NT2/D1 (cell line): ENCODE measurements at regions not wholly inside any gene's neighbourhood (a gene's known extent, or its start where the extent isn't known, plus 50 kb on each side); places are given as distances from the start of the nearest gene placed in this dataset.

Experiments
- SUZ12 ChIP-seq: IDR thresholded peaks from 2 replicates; pipeline ENCODE4 v1.6.1; 2011; ENCODE audit not compliant: insufficient read length, insufficient read depth; ENCODE audit errors: extremely low read depth
- YY1 ChIP-seq: IDR thresholded peaks from 2 replicates; pipeline ENCODE4 v1.6.1; 2011; ENCODE audit not compliant: insufficient read length, insufficient read depth
- ZNF274 ChIP-seq: IDR thresholded peaks from 2 replicates; pipeline ENCODE4 v1.6.1; 2011; ENCODE audit warnings: mild to moderate bottlenecking, low read depth, low read length

DNA sequence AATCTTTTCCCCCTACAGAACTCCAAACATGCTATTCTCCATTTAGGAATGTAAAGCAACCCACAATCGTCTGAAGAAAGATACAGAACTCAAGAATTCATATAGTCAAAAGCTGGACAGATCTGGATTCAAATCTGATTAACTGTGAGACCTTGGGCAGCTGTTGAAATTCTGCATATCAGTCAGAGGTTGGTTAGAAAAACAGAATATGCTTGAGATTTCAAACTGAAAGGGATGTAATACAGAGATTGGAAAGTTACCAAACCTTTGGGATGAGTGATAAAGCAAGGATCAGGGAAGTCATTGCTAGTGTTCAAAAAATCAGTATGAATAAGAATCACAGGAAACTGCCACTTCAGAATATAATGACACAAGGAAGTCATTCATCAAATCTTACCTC lies 406.6 kb downstream of the HTR7 start:
- TF ChIP-seq YY1, result no peak
- no peak for TF ChIP-seq ZNF274
- no peak for TF ChIP-seq SUZ12
